ENCODE measurements at regions not wholly inside any gene's neighbourhood (a gene's known extent, or its start where the extent isn't known, plus 50 kb on each side); places are given as distances from the start of the nearest gene placed in this dataset.

DNA sequence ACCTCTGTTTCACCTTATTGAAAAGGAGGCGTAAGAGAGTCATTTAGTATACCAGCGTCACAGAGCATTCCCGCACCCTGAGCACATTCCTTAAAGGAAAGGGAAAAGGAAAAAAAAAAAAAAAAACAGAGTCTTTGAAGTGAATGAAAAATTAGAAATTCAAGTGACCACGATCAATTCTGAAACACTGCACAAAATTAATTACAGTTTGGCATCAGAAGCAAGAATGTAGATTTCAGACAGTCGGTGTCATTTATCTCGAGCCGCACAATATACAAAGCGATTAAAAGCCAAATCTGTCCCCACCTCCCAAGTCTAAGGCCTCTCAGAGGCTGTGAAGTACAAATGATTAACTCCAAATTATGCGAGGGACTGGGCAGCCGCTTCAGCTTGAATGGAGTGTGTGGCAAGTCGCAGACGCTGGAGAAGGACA is 173.7 kb upstream of the ZNF507 start:
- no peaks in the 10 kb centered on the region for H3K27me3 ChIP-seq (ENCODE audit: insufficient read depth, low read length)
- no peak overlapping the region for H3K4me3 ChIP-seq (ENCODE audit: insufficient read depth, low read length)
- no peaks in the 10 kb centered on the region for H3K4me1 ChIP-seq (ENCODE audit: insufficient read depth, low read length)
- H3K4me2 ChIP-seq (ENCODE audit: insufficient read depth, low read length): no peak overlapping the region
- no peak overlapping the region for H3K27ac ChIP-seq (ENCODE audit: low read depth, low read length)
- no peaks in the 10 kb centered on the region for H3K9me3 ChIP-seq (ENCODE audit: low read depth, low read length)
- no peaks in the 10 kb centered on the region for H4K20me1 ChIP-seq (ENCODE audit: insufficient read depth, low read length)
- no peak for DNase-seq (ENCODE audit: insufficient read length, low spot score, missing footprints)
- TF ChIP-seq, protein P1, sequence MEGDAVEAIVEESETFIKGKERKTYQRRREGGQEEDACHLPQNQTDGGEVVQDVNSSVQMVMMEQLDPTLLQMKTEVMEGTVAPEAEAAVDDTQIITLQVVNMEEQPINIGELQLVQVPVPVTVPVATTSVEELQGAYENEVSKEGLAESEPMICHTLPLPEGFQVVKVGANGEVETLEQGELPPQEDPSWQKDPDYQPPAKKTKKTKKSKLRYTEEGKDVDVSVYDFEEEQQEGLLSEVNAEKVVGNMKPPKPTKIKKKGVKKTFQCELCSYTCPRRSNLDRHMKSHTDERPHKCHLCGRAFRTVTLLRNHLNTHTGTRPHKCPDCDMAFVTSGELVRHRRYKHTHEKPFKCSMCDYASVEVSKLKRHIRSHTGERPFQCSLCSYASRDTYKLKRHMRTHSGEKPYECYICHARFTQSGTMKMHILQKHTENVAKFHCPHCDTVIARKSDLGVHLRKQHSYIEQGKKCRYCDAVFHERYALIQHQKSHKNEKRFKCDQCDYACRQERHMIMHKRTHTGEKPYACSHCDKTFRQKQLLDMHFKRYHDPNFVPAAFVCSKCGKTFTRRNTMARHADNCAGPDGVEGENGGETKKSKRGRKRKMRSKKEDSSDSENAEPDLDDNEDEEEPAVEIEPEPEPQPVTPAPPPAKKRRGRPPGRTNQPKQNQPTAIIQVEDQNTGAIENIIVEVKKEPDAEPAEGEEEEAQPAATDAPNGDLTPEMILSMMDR (IDR thresholded peaks at IDR 0.05; ENCODE audit: extremely low read depth, low read depth, low read length): no peak
- no peak overlapping the region for H2AFZ ChIP-seq (ENCODE audit: low read length)
- H3K79me2 ChIP-seq (ENCODE audit: insufficient read depth, low read length): no peaks in the 10 kb centered on the region
- H3K36me3 ChIP-seq (ENCODE audit: insufficient read depth, low read length): no peaks in the 10 kb centered on the region

DNA sequence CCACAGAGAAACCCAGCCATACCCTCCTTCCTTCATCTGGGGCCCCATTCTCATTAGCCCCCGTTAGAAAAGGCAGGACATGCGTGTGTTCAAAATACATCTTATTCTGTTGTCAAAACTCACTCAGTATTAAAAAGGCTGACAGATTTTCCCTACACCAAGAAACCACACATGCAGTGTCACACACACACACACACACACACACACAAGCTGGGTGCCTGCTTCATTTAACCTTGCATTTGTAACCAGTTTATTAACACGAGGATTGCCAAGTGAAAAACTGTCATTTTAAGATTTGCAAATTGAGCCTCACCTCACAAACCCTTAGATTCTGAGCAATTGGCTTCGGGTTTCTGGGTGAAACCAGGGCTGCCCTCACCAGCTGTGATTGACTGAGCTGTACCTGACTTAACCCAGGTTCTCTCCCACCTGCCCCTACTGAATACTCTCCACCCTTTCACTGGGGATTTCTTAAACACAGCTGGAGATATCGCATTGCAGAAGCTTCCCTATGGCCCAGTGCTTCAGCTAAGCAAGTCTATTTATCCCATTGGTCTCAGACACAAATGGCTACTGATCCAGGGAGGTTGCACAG is 172.7 kb upstream of the ZNF507 start:
- no peak for DNase-seq (ENCODE audit: insufficient read length, low spot score, missing footprints)
- H3K27me3 ChIP-seq (ENCODE audit: insufficient read depth, low read length): no peaks in the 10 kb centered on the region
- TF ChIP-seq, protein P1 (IDR thresholded peaks at IDR 0.05; ENCODE audit: extremely low read depth, low read depth, low read length): no peak
- no peaks in the 10 kb centered on the region for H4K20me1 ChIP-seq (ENCODE audit: insufficient read depth, low read length)
- H3K4me3 ChIP-seq (ENCODE audit: insufficient read depth, low read length): no peak overlapping the region
- no peaks in the 10 kb centered on the region for H3K36me3 ChIP-seq (ENCODE audit: insufficient read depth, low read length)
- H3K4me1 ChIP-seq (ENCODE audit: insufficient read depth, low read length): no peaks in the 10 kb centered on the region
- H3K4me2 ChIP-seq (ENCODE audit: insufficient read depth, low read length): no peak overlapping the region
- no peaks in the 10 kb centered on the region for H3K9me3 ChIP-seq (ENCODE audit: low read depth, low read length)
- H3K79me2 ChIP-seq (ENCODE audit: insufficient read depth, low read length): no peaks in the 10 kb centered on the region
- no peak overlapping the region for H3K27ac ChIP-seq (ENCODE audit: low read depth, low read length)
- no peak overlapping the region for H2AFZ ChIP-seq (ENCODE audit: low read length)

DNA sequence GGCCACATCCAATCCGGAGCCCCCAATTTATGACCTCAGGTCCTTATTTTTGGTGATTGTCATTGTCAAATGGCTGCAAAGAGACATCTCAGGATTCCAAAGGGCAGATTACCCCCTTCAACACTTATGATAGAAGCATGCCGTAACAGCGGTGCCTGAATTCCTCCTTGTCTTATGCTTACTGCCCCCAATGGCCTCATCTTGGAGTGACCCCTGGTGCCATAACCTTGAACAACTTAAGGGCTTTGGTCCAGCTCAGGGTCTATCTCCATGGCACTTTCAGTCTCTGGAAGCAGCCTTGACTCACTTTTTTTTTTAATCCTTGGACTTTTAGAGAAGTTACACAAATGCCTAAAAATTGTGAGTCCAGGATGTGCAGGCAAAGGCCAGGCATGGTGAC is 171.6 kb upstream of the ZNF507 start:
- Histone ChIP-seq H3K4me2 (ENCODE audit: insufficient read depth, low read length) (no peak overlapping the region), H3K36me3 (ENCODE audit: insufficient read depth, low read length) (no peaks in the 10 kb centered on the region), H4K20me1 (ENCODE audit: insufficient read depth, low read length) (no peaks in the 10 kb centered on the region), H3K79me2 (ENCODE audit: insufficient read depth, low read length) (no peaks in the 10 kb centered on the region), H2AFZ (ENCODE audit: low read length) (no peak overlapping the region), H3K27ac (ENCODE audit: low read depth, low read length) (no peak overlapping the region), H3K4me1 (ENCODE audit: insufficient read depth, low read length) (no peaks in the 10 kb centered on the region), H3K27me3 (ENCODE audit: insufficient read depth, low read length) (no peaks in the 10 kb centered on the region), H3K9me3 (ENCODE audit: low read depth, low read length) (no peaks in the 10 kb centered on the region), H3K4me3 (ENCODE audit: insufficient read depth, low read length) (no peak overlapping the region)
- TF ChIP-seq, protein P1 (IDR thresholded peaks at IDR 0.05; ENCODE audit: extremely low read depth, low read depth, low read length): no peak
- DNase-seq (ENCODE audit: insufficient read length, low spot score, missing footprints): no peak

DNA sequence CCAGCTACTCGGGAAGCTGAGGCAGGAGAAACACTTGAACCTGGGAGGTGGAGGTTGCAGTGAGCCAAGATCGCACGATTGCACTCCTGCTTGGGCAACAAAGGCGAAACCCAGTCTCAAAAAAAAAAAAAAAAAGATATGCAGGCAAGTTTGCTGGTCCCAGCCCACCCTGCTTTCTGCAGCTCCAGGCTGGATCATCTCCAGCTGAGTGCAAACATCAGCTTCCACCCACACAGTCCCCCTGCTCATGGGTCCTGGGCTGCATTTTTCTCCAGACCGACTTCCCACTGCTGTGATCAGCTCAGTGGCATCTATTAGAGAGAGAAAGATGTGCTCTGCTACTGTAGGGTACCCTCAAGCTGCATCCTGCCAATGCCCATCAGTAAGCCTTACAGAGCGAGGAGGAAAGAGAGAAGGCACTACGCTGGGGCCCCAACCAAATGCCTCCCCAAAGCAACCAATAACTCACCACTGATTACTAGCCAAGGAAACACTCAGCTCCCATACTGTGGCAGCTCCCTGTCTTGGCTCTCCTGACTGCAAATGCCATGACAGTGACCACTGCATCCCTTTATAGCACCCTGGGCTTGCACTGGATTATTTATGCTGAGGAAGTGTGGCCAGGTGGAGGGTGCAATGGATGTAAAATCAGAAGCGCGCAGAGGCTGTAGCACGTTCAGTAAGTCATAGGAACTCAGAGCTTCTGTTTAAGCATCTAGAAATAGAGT is 170.9 kb upstream of the ZNF507 start:
- TF ChIP-seq, protein P1 (IDR thresholded peaks at IDR 0.05; ENCODE audit: extremely low read depth, low read depth, low read length): no peak

More for the DNA sequence above, 170.9 kb upstream of the ZNF507 start:
- no peak overlapping the region for H3K4me3 ChIP-seq (ENCODE audit: insufficient read depth, low read length)
- no peaks in the 10 kb centered on the region for H3K27me3 ChIP-seq (ENCODE audit: insufficient read depth, low read length)
- H3K36me3 ChIP-seq (ENCODE audit: insufficient read depth, low read length): no peaks in the 10 kb centered on the region
- no peak overlapping the region for H3K27ac ChIP-seq (ENCODE audit: low read depth, low read length)
- H3K9me3 ChIP-seq (ENCODE audit: low read depth, low read length): no peaks in the 10 kb centered on the region
- no peaks in the 10 kb centered on the region for H4K20me1 ChIP-seq (ENCODE audit: insufficient read depth, low read length)
- no peaks in the 10 kb centered on the region for H3K79me2 ChIP-seq (ENCODE audit: insufficient read depth, low read length)
- DNase-seq (ENCODE audit: insufficient read length, low spot score, missing footprints): no peak
- no peak overlapping the region for H2AFZ ChIP-seq (ENCODE audit: low read length)
- no peak overlapping the region for H3K4me2 ChIP-seq (ENCODE audit: insufficient read depth, low read length)
- no peaks in the 10 kb centered on the region for H3K4me1 ChIP-seq (ENCODE audit: insufficient read depth, low read length)

All from osteoblast (primary cell).